NK-92 treated with Interleukin-12 subunit alpha and Interleukin-12 subunit beta, amount 100 ng/mL, for 24 hours (cell line): ENCODE measurements at regions not wholly inside any gene's neighbourhood (a gene's known extent, or its start where the extent isn't known, plus 50 kb on each side); places are given as distances from the start of the nearest gene placed in this dataset.
A peak's percentile ranks its signal among the peaks of the same experiment; 100 is the strongest.
"Not testable (repeated sequence)": the region's sequence is repeated elsewhere in the genome, so short reads cannot be mapped to it uniquely, and the experiment has no call there.

Experiments
- DNase-seq: peaks from one replicate; lab custom pipeline; 2025; lab: John Stamatoyannopoulos, UW

GRCh38 chr13:78084401-78084800 is 165.8 kb upstream of the EDNRB start:
- no peak for DNase-seq

DNA sequence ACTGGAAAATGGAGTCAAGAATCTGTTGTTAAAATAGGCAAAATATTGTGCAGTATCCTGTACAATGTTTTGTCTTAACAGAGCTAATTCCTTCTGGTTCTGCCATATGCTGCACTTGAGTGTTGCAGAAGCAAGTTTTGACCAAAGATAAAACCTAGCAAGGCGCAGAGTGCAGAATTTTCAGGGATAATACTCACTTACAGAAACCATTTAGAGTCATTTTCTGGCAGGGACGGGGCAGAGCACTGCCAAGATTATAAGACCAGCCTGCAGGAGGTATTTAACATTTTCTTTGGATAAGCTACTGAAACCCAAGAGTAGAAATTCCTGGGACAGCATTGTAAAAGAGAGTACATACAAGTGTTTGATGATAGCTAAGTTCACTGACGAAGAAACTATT is 159.5 kb upstream of the EDNRB start:
- no peak for DNase-seq

- DNase-seq: no peak
These were observed 148.7 kb upstream of the EDNRB start for GRCh38 chr13:78067290-78067689.

- DNase-seq: no peak
These were observed 146.5 kb upstream of the EDNRB start for GRCh38 chr13:78065141-78065540.

GRCh38 chr13:78061806-78062205 is 143.2 kb upstream of the EDNRB start:
- DNase-seq: no peak

- DNase-seq: no peak
These were observed 142.3 kb upstream of the EDNRB start for GRCh38 chr13:78060966-78061365.

DNA sequence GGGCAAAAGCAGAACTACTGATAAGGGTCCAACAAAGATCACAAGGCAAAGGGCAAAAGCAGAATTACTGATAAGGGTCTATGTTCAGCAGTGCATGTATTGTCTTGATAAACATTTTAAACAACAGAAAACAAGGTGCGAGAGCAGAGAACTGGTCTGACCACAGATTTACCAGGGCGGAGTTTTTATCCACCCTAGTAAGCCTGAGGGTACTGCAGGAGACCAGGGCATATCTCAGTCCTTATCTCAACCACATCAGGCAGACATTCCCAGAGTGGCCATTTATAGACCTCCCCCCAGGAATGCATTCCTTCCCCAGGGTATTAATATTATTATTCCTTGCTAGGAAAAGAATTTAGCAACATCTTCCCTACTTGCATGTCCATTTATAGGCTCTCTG is 138.2 kb upstream of the EDNRB start:
- not testable (repeated sequence) for DNase-seq

GRCh38 chr13:78054157-78054556 is 135.5 kb upstream of the EDNRB start:
- no peak for DNase-seq

DNA sequence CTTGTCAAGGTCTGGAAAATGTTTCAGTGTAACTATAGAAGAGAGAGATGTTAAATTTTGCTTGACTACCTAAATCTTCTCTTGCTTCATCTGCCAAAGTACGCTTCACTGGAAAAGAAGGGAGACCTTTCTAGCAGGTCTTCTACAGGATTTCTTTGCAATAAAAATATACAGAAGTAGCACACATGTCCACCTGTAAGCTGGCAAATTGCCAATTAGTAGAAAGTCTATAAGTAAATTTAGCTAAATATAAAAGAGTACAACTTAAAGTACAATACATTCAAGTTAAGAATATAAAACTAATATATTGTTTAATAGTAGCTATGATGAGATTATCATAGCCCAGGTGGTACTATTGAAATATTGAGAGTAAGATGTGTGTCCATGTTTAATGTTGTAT is 128.5 kb upstream of the EDNRB start:
- no peak for DNase-seq

GRCh38 chr13:78046331-78046730 is 127.7 kb upstream of the EDNRB start:
- no peak for DNase-seq

DNA sequence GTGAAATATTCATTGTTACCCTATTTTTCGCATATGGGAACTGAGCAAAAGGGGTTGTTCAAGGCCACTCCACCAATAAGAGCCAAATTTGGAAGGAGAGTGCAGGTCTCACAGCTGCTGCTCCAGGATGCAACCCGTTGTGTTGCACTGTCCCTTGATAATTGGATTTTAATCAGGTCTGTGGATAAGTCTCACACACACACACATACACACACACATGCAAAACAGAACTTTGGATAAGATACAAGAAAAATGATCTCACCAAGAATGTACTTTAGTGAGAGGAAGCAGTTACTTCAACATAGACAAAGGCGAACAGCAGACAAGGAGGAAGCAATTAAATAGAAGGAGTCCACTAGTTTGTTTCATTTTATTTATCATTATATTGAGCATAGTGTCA is 127.3 kb upstream of the EDNRB start:
- no peak for DNase-seq

GRCh38 chr13:78041366-78041765 is 122.7 kb upstream of the EDNRB start:
- not testable (repeated sequence) for DNase-seq

DNA sequence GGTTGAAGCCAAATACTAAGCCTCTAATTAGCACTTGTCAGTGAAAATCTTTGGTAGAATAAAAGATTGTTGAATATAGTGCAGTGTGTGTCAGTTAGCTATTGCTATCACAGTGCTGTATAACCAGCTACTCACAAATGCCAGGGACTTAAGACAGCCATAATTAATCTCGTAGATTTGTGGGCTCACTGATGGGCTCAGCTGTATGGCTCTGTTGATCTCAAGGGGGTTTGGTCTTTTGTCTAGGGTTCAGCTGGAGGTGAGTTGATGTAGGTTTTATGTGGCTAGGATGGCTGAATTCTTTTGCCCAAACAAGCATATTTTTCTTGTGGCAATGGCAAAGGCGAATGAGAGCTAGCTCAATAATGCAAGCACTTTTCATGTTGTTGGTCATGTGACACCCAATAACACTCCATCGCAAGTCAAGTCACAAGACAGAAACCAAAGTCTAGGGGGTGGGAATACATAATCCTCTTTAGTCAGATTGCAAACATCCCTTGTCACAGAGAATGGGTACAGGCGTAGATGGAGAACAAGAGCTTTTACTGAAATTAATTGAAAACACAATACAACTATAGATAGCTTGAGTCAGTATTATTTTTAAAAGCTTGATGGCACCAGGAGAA is 121.7 kb upstream of the EDNRB start:
- no peak for DNase-seq

GRCh38 chr13:78036841-78037240 is 118.2 kb upstream of the EDNRB start:
- no peak for DNase-seq

DNA sequence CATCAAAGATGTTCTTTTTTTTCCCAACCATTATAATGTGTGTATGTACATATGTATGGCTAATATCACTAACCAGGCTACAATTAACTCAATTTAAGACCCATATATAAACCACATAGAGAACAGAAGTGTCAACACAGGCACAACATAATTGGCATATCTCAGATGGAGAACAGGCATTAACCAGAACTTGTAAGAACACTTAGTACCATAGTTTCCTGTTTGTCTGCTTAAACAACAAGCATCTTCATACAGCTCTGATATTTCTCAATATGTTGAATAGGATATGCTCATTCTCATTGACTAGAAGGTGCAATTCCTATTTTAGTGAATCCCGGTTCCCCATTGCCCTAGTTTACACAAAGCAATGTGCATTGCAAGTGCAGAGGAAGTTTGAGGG is 116.9 kb upstream of the EDNRB start:
- no peak for DNase-seq

GRCh38 chr13:78033509-78033908 is 114.9 kb upstream of the EDNRB start:
- DNase-seq: no peak

DNA sequence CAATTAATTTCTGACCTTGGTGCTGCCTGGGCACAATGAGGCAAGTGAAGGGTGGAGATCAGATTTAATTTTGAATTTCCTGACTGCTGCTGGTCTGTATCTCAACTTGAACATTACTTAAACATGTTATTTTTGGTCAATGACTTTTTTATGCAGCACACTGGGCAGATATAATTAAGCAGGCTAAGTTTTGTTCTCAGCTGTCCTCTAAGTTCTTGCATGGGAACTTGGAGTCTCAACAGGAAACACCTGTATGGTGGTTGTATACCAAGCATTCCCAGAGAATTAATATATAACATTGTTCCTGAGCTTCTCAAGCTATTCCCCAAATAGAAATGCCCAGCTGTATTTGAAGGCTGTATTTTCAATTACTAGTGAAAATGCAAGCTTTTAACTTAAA is 113.5 kb upstream of the EDNRB start:
- no peak for DNase-seq

GRCh38 chr13:78030341-78030896 is 111.8 kb upstream of the EDNRB start:
- no peak for DNase-seq

- DNase-seq: no peak
These were observed 111.3 kb upstream of the EDNRB start for GRCh38 chr13:78029901-78030300.

GRCh38 chr13:78028960-78029359 is 110.3 kb upstream of the EDNRB start:
- DNase-seq: no peak

- no peak for DNase-seq
These were observed 106.4 kb upstream of the EDNRB start for GRCh38 chr13:78024996-78025395.

DNA sequence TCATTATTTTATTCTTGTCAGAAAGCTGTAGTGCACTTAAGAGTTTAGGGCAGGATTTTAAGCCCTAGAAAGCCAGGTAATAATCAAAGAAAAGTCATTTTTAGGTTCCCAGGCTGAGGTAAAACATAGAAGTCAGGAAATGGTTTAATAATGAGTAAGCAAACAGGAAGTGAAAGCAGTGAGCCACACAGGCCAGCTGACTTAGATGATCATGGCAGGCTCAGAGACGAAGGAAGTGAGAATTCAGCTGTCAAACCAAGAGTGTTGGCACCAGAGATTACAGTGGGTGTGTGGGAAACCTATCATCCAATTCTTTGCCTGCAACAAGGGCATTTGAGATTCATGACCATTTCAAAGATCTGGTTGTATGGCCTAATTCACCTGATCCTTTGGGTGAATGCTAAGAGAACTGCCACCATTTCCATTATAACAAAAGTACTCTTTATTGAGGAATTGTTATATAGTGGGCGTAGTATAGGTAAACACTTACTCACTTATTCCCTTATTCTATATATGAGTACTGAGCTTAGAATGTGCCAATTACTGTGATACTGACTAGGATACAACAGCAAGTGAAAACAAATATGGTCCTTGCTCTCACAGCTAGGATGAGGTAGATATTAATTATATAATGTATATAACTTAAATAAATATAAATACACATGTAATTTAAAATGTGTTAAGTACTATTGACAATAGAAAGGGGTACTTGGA is 103.7 kb upstream of the EDNRB start:
- peak; percentile 49 for DNase-seq

GRCh38 chr13:78020861-78021260 is 102.2 kb upstream of the EDNRB start:
- no peak for DNase-seq

DNA sequence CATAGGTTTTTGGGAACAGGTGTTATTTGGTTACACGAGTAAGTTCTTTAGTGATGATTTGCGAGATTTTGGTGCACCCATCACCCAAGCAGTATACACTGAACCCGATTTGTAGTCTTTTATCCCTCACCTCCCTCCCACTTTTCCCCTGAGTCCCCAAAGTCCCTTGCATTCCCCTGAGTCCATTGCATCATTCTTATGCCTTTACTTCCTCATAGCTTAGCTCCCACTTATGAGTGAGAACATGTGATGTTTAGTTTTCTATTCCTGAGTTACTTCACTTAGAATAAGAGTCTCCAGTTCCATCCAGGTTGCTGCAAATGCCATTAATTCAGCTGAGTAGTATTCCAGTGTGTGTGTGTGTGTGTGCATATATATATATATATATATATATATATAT is 97.2 kb upstream of the EDNRB start:
- no peak for DNase-seq
